H9 (cell line): ENCODE measurements at regions not wholly inside any gene's neighbourhood (a gene's known extent, or its start where the extent isn't known, plus 50 kb on each side); places are given as distances from the start of the nearest gene placed in this dataset.

ENCODE experiments used
- DNase-seq: peaks from one replicate; pipeline ENCODE4 v3.0.0-alpha.2; 2017
- H2AFZ ChIP-seq: one replicate; pipeline ENCODE4 v1.6.1; 2013; ENCODE audit warnings: mild to moderate bottlenecking, low read length, control low read depth, moderate library complexity
- H2AK5ac ChIP-seq: 2 replicates; pipeline ENCODE4 v1.6.1; 2013; ENCODE audit warnings: low read length, control low read depth, mixed read lengths; ENCODE audit not compliant: insufficient read length
- H2BK120ac ChIP-seq: one replicate; pipeline ENCODE4 v1.6.1; 2013; ENCODE audit warnings: low read depth, mild to moderate bottlenecking, low read length, control low read depth, inconsistent platforms; ENCODE audit not compliant: poor library complexity, severe bottlenecking
- H2BK12ac ChIP-seq: 2 replicates; pipeline ENCODE4 v1.6.1; 2013; ENCODE audit warnings: low read length, control low read depth, mixed read lengths, low read depth; ENCODE audit not compliant: insufficient read length
- H2BK15ac ChIP-seq: 2 replicates; pipeline ENCODE4 v1.6.1; 2013; ENCODE audit warnings: low read depth, low read length, control low read depth
- H2BK20ac ChIP-seq: one replicate; pipeline ENCODE4 v1.6.1; 2013; ENCODE audit warnings: low read depth, mild to moderate bottlenecking, low read length, control low read depth, inconsistent platforms; ENCODE audit not compliant: poor library complexity, severe bottlenecking
- H2BK5ac ChIP-seq: 2 replicates; pipeline ENCODE4 v1.6.1; 2013; ENCODE audit warnings: low read length, control low read depth, mixed read lengths; ENCODE audit not compliant: insufficient read length
- H3K14ac ChIP-seq: 2 replicates; pipeline ENCODE4 v1.6.1; 2013; ENCODE audit warnings: low read length, control low read depth; ENCODE audit not compliant: insufficient read depth
- H3K18ac ChIP-seq: 2 replicates; pipeline ENCODE4 v1.6.1; 2013; ENCODE audit warnings: low read depth, mild to moderate bottlenecking, mixed read lengths, low read length, control low read depth; ENCODE audit not compliant: insufficient read length
- H3K23ac ChIP-seq: 2 replicates; pipeline ENCODE4 v1.6.1; 2013; ENCODE audit warnings: low read length, control low read depth, mixed read lengths, low read depth; ENCODE audit not compliant: insufficient read length
- H3K23me2 ChIP-seq: 2 replicates; pipeline ENCODE4 v1.6.1; 2013; ENCODE audit warnings: low read depth, mild to moderate bottlenecking, mixed read lengths, low read length, control low read depth; ENCODE audit not compliant: insufficient read length, poor library complexity, severe bottlenecking
- H3K27ac ChIP-seq: 2 replicates; pipeline ENCODE4 v1.5.1; 2013; ENCODE audit warnings: low read length, control low read depth, mixed read lengths, low read depth; ENCODE audit not compliant: insufficient read length
- H3K27me3 ChIP-seq: 2 replicates; pipeline ENCODE4 v1.6.1; 2013; ENCODE audit warnings: low read length, control low read depth, inconsistent platforms; ENCODE audit not compliant: insufficient read depth
- H3K4ac ChIP-seq: 2 replicates; pipeline ENCODE4 v1.6.1; 2013; ENCODE audit warnings: low read depth, mild to moderate bottlenecking, control low read depth, inconsistent platforms, low read length, moderate library complexity
- H3K4me1 ChIP-seq: 2 replicates; pipeline ENCODE4 v1.6.1; 2013; ENCODE audit warnings: low read length, control low read depth, inconsistent platforms; ENCODE audit not compliant: insufficient read depth
- H3K4me2 ChIP-seq: 2 replicates; pipeline ENCODE4 v1.6.1; 2013; ENCODE audit warnings: low read length, control low read depth, mixed read lengths; ENCODE audit not compliant: insufficient read length, insufficient read depth
- H3K56ac ChIP-seq: 2 replicates; pipeline ENCODE4 v1.6.1; 2013; ENCODE audit warnings: low read depth, mild to moderate bottlenecking, mixed read lengths, low read length, control low read depth; ENCODE audit not compliant: insufficient read length
- H3K79me1 ChIP-seq: 2 replicates; pipeline ENCODE4 v1.6.1; 2013; ENCODE audit warnings: low read depth, mild to moderate bottlenecking, moderate library complexity, low read length, control low read depth, inconsistent platforms; ENCODE audit not compliant: insufficient read depth, poor library complexity, severe bottlenecking
- H3K79me2 ChIP-seq: 2 replicates; pipeline ENCODE4 v1.6.1; 2013; ENCODE audit warnings: low read length, control low read depth, inconsistent platforms; ENCODE audit not compliant: insufficient read depth
- H3K9ac ChIP-seq: 2 replicates; pipeline ENCODE4 v1.6.1; 2013; ENCODE audit warnings: low read length, control low read depth, mixed read lengths; ENCODE audit not compliant: insufficient read length; ENCODE audit errors: extremely low read depth
- H3K9me3 ChIP-seq: one replicate; pipeline ENCODE4 v1.6.1; 2013; ENCODE audit warnings: low read depth, low read length, inconsistent platforms; ENCODE audit not compliant: control insufficient read depth
- H3T11ph ChIP-seq: one replicate; pipeline ENCODE4 v1.6.1; 2013; ENCODE audit warnings: mild to moderate bottlenecking, low read length, control low read depth, inconsistent platforms
- H4K20me1 ChIP-seq: one replicate; pipeline ENCODE4 v1.6.1; 2013; ENCODE audit not compliant: control insufficient read depth, insufficient read length, insufficient read depth
- H4K5ac ChIP-seq: 2 replicates; pipeline ENCODE4 v1.6.1; 2013; ENCODE audit warnings: low read depth, mild to moderate bottlenecking, mixed read lengths, low read length, control low read depth; ENCODE audit not compliant: insufficient read length
- H4K8ac ChIP-seq: replicated peaks from 2 replicates; pipeline ENCODE4 v1.6.1; 2013; ENCODE audit warnings: low read length, control low read depth, mixed read lengths, low read depth; ENCODE audit not compliant: insufficient read length
- H4K91ac ChIP-seq: 2 replicates; pipeline ENCODE4 v1.6.1; 2013; ENCODE audit warnings: low read depth, mild to moderate bottlenecking, moderate library complexity, mixed read lengths, low read length, control low read depth; ENCODE audit not compliant: insufficient read length
- H3K27ac Mint-ChIP-seq, 3 experiments: 2 replicates in 2 of 3; 3 replicates in 1 of 3; pipeline ENCODE4 v1.8.0; 2020 to 2021; ENCODE audit warnings: mixed read lengths in 3 of 3, mild to moderate bottlenecking in 1 of 3, moderate library complexity in 1 of 3
- H3K27me3 Mint-ChIP-seq: 2 replicates; pipeline ENCODE4 v1.8.0; 2021; ENCODE audit warnings: low read depth, mild to moderate bottlenecking, moderate library complexity, mixed read lengths
- H3K36me3 Mint-ChIP-seq, 3 experiments: 2 replicates in 2 of 3; 3 replicates in 1 of 3; pipeline ENCODE4 v1.8.0; 2020 to 2021; ENCODE audit warnings: low read depth in 3 of 3, mixed read lengths in 3 of 3; ENCODE audit not compliant: insufficient read depth in 1 of 3
- H3K4me1 Mint-ChIP-seq, 2 experiments: 2 replicates each; pipeline ENCODE4 v1.8.0; 2020; ENCODE audit warnings: mixed read lengths in 2 of 2
- H3K4me3 Mint-ChIP-seq, 2 experiments: 2 replicates in 1 of 2; 3 replicates in 1 of 2; pipeline ENCODE4 v1.8.0; 2020 to 2021; ENCODE audit warnings: mild to moderate bottlenecking in 2 of 2, mixed read lengths in 2 of 2, moderate library complexity in 1 of 2
- H3K9me3 Mint-ChIP-seq, 2 experiments: 2 replicates in 1 of 2; 3 replicates in 1 of 2; pipeline ENCODE4 v1.8.0; 2020; ENCODE audit warnings: mild to moderate bottlenecking in 2 of 2, mixed read lengths in 2 of 2, moderate library complexity in 1 of 2
- CTCF ChIP-seq: fragments of 200-600 bp; sonication (generic); conservative IDR thresholded peaks from 3 replicates; pipeline ENCODE4 v1.8.0; 2021; ENCODE audit warnings: antibody characterized with exemption, mild to moderate bottlenecking
- WGBS: extraction: QIAGEN DNeasy Blood & Tissue Kit; methylation state at CpG from one replicate; pipeline ENCODE4 v1.1.7; 2013; ENCODE audit warnings: missing lambda C conversion rate, low lambda C conversion rate, mixed read lengths; ENCODE audit not compliant: insufficient read length; ENCODE audit errors: extremely low coverage; 5-methylcytosine and 5-hydroxymethylcytosine counted together

- no peak overlapping the region for H2BK5ac ChIP-seq
Measured at GRCh38 chr2:193778293-193778692, 1583.6 kb upstream of the TMEFF2 start.

More at GRCh38 chr2:193778293-193778692, 1583.6 kb upstream of the TMEFF2 start:
- Histone ChIP-seq H3K18ac (no peak overlapping the region), H4K5ac (no peak overlapping the region), H2BK20ac (no peak overlapping the region), H4K91ac (no peak overlapping the region), H4K20me1 (no peaks in the 10 kb centered on the region), H3K23ac (no peak overlapping the region), H3K56ac (no peak overlapping the region), H3K27me3 (no peaks in the 10 kb centered on the region), H2AFZ (no peak overlapping the region), H3K14ac (no peak overlapping the region), H2BK12ac (no peak overlapping the region), H3T11ph (no peak overlapping the region), H3K9me3 (no peaks in the 10 kb centered on the region), H3K9ac (no peak overlapping the region), H3K4ac (no peak overlapping the region), H3K4me1 (no peaks in the 10 kb centered on the region), H2BK15ac (no peak overlapping the region), H3K23me2 (no peaks in the 10 kb centered on the region), H2BK120ac (no peak overlapping the region), H3K79me2 (no peaks in the 10 kb centered on the region), H3K79me1 (no peaks in the 10 kb centered on the region), H4K8ac (no peak overlapping the region), H3K27ac (no peak overlapping the region), H2AK5ac (no peak overlapping the region), H3K4me2 (no peak overlapping the region)
- Mint-ChIP-seq H3K36me3 (no peaks in the 10 kb centered on the region; a peak in 1 of 7 replicates), H3K27ac (no peak overlapping the region), H3K27me3 (no peaks in the 10 kb centered on the region), H3K4me3 (no peak overlapping the region), H3K9me3 (no peaks in the 10 kb centered on the region), H3K4me1 (peaks cover 7 to 11% of the 10 kb centered on the region in 2 experiments; a peak in 3 of 4 replicates)
- WGBS, result no CpG with 5 or more reads among the region's 4 CpGs
- no peak for DNase-seq
- no peak for TF ChIP-seq CTCF
